ENCODE measurements at regions not wholly inside any gene's neighbourhood (a gene's known extent, or its start where the extent isn't known, plus 50 kb on each side); places are given as distances from the start of the nearest gene placed in this dataset.

DNA sequence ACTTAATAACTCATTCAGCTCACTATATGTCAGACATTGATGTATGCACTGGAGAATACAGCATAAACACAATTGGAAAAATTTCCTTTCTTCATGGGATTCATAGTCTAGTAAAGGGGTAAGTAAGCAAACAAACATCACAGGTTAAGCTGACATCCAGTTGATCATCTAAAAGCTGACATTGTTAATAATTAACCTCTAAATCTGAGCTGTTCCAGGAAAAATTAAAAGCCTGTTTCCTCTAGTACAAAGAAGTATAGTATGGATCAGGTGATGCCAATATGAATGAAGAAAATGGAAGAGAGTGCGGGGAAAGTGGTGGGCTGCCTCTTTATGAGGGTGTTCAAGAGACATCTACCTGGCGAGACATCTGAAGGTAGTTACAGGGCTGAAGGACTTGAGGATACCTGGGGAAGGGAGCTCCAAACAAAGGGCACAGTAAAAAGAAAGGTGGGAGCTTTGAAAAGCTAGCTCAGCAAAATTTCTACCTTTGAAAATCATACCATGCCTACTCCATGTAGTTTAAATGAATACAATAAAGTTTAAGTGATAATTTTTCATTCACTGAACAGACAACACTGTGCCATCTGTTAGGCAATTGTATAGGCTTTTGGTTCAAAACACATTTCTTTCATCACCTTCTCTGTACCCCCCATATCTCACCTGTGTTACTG, 619.3 kb downstream of the TRIB2 start:
- ChIA-PET CTCF (no interaction called here), POLR2A (no interaction called here)
- no TSS peak for BruUV-seq (replicated peaks)
- Histone ChIP-seq H3K9me3 (ENCODE audit: control insufficient read depth, insufficient read depth, low read depth, low read length) (no peaks in the 10 kb centered on the region), H3K4me1 (ENCODE audit: control insufficient read depth, insufficient read depth, low read length) (no peaks in the 10 kb centered on the region), H3K36me3 (ENCODE audit: control insufficient read depth, insufficient read depth, low read length) (no peaks in the 10 kb centered on the region; the same call in 1 of the 2 replicates), H3K4me3 (ENCODE audit: low read depth in 2 of 2, low read length in 2 of 2) (no peak overlapping the region), H3K27me3 (ENCODE audit: control insufficient read depth, insufficient read depth, low read length) (no peaks in the 10 kb centered on the region), H3K27ac (ENCODE audit: low read length) (no peak overlapping the region)
- intact Hi-C loops (cut with micrococcal nuclease; ENCODE audit: unreplicated experiment) = no loop called here
- ATAC-seq (no peak), DNase-seq (ENCODE audit: low read depth, low spot score) (no peak)
- no peak for TF ChIP-seq SIN3A (IDR thresholded peaks at IDR 0.05; ENCODE audit: borderline replicate concordance, insufficient read depth, low read depth, low read length)
- no peak for TF ChIP-seq POLR2AphosphoS5 (IDR thresholded peaks at IDR 0.05; ENCODE audit: low read depth, low read length)
- TF ChIP-seq, protein P1, sequence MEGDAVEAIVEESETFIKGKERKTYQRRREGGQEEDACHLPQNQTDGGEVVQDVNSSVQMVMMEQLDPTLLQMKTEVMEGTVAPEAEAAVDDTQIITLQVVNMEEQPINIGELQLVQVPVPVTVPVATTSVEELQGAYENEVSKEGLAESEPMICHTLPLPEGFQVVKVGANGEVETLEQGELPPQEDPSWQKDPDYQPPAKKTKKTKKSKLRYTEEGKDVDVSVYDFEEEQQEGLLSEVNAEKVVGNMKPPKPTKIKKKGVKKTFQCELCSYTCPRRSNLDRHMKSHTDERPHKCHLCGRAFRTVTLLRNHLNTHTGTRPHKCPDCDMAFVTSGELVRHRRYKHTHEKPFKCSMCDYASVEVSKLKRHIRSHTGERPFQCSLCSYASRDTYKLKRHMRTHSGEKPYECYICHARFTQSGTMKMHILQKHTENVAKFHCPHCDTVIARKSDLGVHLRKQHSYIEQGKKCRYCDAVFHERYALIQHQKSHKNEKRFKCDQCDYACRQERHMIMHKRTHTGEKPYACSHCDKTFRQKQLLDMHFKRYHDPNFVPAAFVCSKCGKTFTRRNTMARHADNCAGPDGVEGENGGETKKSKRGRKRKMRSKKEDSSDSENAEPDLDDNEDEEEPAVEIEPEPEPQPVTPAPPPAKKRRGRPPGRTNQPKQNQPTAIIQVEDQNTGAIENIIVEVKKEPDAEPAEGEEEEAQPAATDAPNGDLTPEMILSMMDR (IDR thresholded peaks at IDR 0.05) = no peak
- TF ChIP-seq, protein P2, sequence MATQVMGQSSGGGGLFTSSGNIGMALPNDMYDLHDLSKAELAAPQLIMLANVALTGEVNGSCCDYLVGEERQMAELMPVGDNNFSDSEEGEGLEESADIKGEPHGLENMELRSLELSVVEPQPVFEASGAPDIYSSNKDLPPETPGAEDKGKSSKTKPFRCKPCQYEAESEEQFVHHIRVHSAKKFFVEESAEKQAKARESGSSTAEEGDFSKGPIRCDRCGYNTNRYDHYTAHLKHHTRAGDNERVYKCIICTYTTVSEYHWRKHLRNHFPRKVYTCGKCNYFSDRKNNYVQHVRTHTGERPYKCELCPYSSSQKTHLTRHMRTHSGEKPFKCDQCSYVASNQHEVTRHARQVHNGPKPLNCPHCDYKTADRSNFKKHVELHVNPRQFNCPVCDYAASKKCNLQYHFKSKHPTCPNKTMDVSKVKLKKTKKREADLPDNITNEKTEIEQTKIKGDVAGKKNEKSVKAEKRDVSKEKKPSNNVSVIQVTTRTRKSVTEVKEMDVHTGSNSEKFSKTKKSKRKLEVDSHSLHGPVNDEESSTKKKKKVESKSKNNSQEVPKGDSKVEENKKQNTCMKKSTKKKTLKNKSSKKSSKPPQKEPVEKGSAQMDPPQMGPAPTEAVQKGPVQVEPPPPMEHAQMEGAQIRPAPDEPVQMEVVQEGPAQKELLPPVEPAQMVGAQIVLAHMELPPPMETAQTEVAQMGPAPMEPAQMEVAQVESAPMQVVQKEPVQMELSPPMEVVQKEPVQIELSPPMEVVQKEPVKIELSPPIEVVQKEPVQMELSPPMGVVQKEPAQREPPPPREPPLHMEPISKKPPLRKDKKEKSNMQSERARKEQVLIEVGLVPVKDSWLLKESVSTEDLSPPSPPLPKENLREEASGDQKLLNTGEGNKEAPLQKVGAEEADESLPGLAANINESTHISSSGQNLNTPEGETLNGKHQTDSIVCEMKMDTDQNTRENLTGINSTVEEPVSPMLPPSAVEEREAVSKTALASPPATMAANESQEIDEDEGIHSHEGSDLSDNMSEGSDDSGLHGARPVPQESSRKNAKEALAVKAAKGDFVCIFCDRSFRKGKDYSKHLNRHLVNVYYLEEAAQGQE (IDR thresholded peaks at IDR 0.05; ENCODE audit: insufficient read depth in 1 of 2, low read depth in 2 of 2, low read length in 1 of 2) = no peak
- no peak for TF ChIP-seq TCF7L2 (IDR thresholded peaks at IDR 0.05; ENCODE audit: low read depth, low read length)
- in situ Hi-C loops (cut with HindIII; ENCODE audit: low pct_unique_long_range_greater_than_20kb, low sequenced_read_pairs) = no loop called here

DNA sequence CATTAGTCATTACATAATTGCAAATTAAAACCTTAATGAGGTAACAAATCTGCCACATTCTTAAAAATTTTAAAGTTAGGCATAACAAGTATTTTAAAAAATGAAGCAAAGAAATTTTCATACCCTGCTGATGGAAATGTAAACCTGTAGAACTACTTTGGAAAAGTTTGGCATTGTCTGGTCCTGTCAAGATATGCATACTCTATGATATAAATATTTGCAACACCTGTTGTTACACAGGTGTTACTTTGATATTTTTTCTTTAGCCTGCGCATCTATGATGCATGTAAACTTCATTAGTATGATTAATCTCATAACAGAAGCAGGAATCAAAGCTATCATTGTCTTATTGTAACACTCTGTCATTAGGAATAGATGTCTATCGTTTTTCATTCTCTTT, 634.3 kb downstream of the TRIB2 start:
- Histone ChIP-seq H3K27me3 (ENCODE audit: control insufficient read depth, insufficient read depth, low read length) (no peaks in the 10 kb centered on the region), H3K4me3 (ENCODE audit: low read depth in 2 of 2, low read length in 2 of 2) (no peak overlapping the region), H3K36me3 (ENCODE audit: control insufficient read depth, insufficient read depth, low read length) (no peaks in the 10 kb centered on the region), H3K27ac (ENCODE audit: low read length) (no peak overlapping the region), H3K4me1 (ENCODE audit: control insufficient read depth, insufficient read depth, low read length) (no peaks in the 10 kb centered on the region), H3K9me3 (ENCODE audit: control insufficient read depth, insufficient read depth, low read depth, low read length) (no peaks in the 10 kb centered on the region)
- no peak for DNase-seq (ENCODE audit: low read depth, low spot score)
- ChIA-PET CTCF (no interaction called here), POLR2A (no interaction called here)
- TF ChIP-seq TCF7L2 (IDR thresholded peaks at IDR 0.05; ENCODE audit: low read depth, low read length) (no peak), POLR2AphosphoS5 (IDR thresholded peaks at IDR 0.05; ENCODE audit: low read depth, low read length) (no peak)
- TF ChIP-seq, protein P1 (IDR thresholded peaks at IDR 0.05) = no peak
- in situ Hi-C loops (cut with HindIII; ENCODE audit: low pct_unique_long_range_greater_than_20kb, low sequenced_read_pairs) = no loop called here
- no TSS peak for BruUV-seq (replicated peaks)
- intact Hi-C loops (cut with micrococcal nuclease; ENCODE audit: unreplicated experiment) = no loop called here
- ATAC-seq = no peak

All from Panc1 (cell line).